Loucy (cell line): ENCODE measurements at regions not wholly inside any gene's neighbourhood (a gene's known extent, or its start where the extent isn't known, plus 50 kb on each side); places are given as distances from the start of the nearest gene placed in this dataset.

Experiments used
- H2AFZ ChIP-seq: fragments of 200-600 bp; sonication (generic); 2 replicates; pipeline ENCODE4 v1.6.0; 2016; ENCODE audit warnings: antibody characterized with exemption, mild to moderate bottlenecking, low read length, moderate library complexity
- H3F3A ChIP-seq: fragments of 200-600 bp; 2 replicates; pipeline ENCODE4 v1.6.0; 2016; ENCODE audit warnings: antibody characterized with exemption, low read depth, mild to moderate bottlenecking
- H3K27me3 ChIP-seq: fragments of 200-600 bp; sonication (generic); 2 replicates; pipeline ENCODE4 v1.6.1; 2014; ENCODE audit warnings: low read length, mild to moderate bottlenecking; ENCODE audit not compliant: insufficient read depth, poor library complexity, severe bottlenecking
- H3K36me3 ChIP-seq: fragments of 200-600 bp; sonication (generic); 2 replicates; pipeline ENCODE4 v1.6.1; 2016; ENCODE audit warnings: low read length; ENCODE audit not compliant: insufficient read depth
- H3K4me1 ChIP-seq: fragments of 200-600 bp; sonication (generic); 2 replicates; pipeline ENCODE4 v1.5.1; 2014; ENCODE audit warnings: low read length, mild to moderate bottlenecking; ENCODE audit not compliant: insufficient read depth, poor library complexity, severe bottlenecking
- H3K4me2 ChIP-seq: fragments of 200-600 bp; sonication (generic); 2 replicates; pipeline ENCODE4 v1.6.0; 2014; ENCODE audit warnings: antibody characterized with exemption, low read length, low read depth, mild to moderate bottlenecking; ENCODE audit not compliant: poor library complexity, severe bottlenecking
- H3K4me3 ChIP-seq: fragments of 200-600 bp; sonication (generic); 2 replicates; pipeline ENCODE4 v1.5.1; 2014; ENCODE audit warnings: low read length, mild to moderate bottlenecking, mixed read lengths; ENCODE audit not compliant: poor library complexity, severe bottlenecking
- H3K79me2 ChIP-seq: fragments of 200-600 bp; sonication (generic); 2 replicates; pipeline ENCODE4 v1.6.1; 2014; ENCODE audit warnings: low read length; ENCODE audit not compliant: insufficient read depth
- H3K9ac ChIP-seq: fragments of 200-600 bp; sonication (generic); 2 replicates; pipeline ENCODE4 v1.6.0; 2014; ENCODE audit warnings: mild to moderate bottlenecking, low read depth, low read length, moderate library complexity; ENCODE audit not compliant: poor library complexity, severe bottlenecking
- H3K9me2 ChIP-seq: fragments of 200-600 bp; sonication (generic); replicated peaks from 2 replicates; pipeline ENCODE4 v1.6.1; 2016; ENCODE audit warnings: low read depth, low read length, mixed read lengths
- H3K9me3 ChIP-seq: fragments of 200-600 bp; sonication (generic); 2 replicates; pipeline ENCODE4 v1.6.1; 2014; ENCODE audit warnings: mild to moderate bottlenecking, antibody characterized with exemption, low read length, low read depth; ENCODE audit not compliant: insufficient read depth
- H4K20me1 ChIP-seq: fragments of 200-600 bp; sonication (generic); 2 replicates; pipeline ENCODE4 v1.6.0; 2014; ENCODE audit warnings: antibody characterized with exemption, low read length, mild to moderate bottlenecking; ENCODE audit not compliant: insufficient read depth, poor library complexity, severe bottlenecking
- EZH2phosphoT487 ChIP-seq: fragments of 200-600 bp; IDR thresholded peaks from 2 replicates; pipeline ENCODE4 v1.6.1; 2018; ENCODE audit warnings: antibody characterized with exemption, mild to moderate bottlenecking, moderate library complexity, borderline replicate concordance
- TF ChIP-seq, protein P1 (sequence below): fragments of 200-600 bp; sonication (generic); conservative IDR thresholded peaks from 2 replicates; pipeline ENCODE4 v1.5.1; 2014; ENCODE audit warnings: mild to moderate bottlenecking, antibody characterized with exemption, low read length

DNA sequence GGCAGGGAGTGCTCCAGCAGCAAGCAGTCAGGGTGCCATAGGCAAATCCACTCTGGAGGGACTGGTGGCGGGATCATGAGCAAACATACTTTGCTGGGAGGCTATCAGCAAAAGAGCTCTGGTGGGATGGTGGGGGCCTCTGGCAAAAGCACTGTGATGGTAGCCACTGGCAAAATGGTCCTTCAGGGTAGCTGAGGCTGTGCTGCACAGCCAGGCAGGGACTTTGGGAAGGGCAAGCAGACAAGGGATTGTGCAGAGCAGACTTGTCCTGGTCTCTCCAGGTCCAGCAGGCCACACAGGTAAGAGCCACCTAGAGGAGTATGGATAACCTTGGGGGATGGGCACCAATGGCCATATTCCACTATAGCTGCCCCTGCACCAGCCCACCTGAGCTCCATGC is 129.4 kb upstream of the OTOS start:
- H4K20me1 ChIP-seq: no peaks in the 10 kb centered on the region
- no peaks in the 10 kb centered on the region for H3K9me2 ChIP-seq
- H3K4me2 ChIP-seq: no peak overlapping the region
- H3K79me2 ChIP-seq: no peaks in the 10 kb centered on the region
- no peak overlapping the region for H2AFZ ChIP-seq
- no peaks in the 10 kb centered on the region for H3K27me3 ChIP-seq
- no peaks in the 10 kb centered on the region for H3F3A ChIP-seq
- H3K36me3 ChIP-seq: no peaks in the 10 kb centered on the region
- H3K4me3 ChIP-seq: no peak overlapping the region
- no peaks in the 10 kb centered on the region for H3K4me1 ChIP-seq
- peaks cover 12% of the 10 kb centered on the region; the same call in 1 of the 2 replicates for H3K9me3 ChIP-seq
- TF ChIP-seq, protein P1, sequence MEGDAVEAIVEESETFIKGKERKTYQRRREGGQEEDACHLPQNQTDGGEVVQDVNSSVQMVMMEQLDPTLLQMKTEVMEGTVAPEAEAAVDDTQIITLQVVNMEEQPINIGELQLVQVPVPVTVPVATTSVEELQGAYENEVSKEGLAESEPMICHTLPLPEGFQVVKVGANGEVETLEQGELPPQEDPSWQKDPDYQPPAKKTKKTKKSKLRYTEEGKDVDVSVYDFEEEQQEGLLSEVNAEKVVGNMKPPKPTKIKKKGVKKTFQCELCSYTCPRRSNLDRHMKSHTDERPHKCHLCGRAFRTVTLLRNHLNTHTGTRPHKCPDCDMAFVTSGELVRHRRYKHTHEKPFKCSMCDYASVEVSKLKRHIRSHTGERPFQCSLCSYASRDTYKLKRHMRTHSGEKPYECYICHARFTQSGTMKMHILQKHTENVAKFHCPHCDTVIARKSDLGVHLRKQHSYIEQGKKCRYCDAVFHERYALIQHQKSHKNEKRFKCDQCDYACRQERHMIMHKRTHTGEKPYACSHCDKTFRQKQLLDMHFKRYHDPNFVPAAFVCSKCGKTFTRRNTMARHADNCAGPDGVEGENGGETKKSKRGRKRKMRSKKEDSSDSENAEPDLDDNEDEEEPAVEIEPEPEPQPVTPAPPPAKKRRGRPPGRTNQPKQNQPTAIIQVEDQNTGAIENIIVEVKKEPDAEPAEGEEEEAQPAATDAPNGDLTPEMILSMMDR: no peak
- TF ChIP-seq EZH2phosphoT487: no peak
- H3K9ac ChIP-seq: no peak overlapping the region

DNA sequence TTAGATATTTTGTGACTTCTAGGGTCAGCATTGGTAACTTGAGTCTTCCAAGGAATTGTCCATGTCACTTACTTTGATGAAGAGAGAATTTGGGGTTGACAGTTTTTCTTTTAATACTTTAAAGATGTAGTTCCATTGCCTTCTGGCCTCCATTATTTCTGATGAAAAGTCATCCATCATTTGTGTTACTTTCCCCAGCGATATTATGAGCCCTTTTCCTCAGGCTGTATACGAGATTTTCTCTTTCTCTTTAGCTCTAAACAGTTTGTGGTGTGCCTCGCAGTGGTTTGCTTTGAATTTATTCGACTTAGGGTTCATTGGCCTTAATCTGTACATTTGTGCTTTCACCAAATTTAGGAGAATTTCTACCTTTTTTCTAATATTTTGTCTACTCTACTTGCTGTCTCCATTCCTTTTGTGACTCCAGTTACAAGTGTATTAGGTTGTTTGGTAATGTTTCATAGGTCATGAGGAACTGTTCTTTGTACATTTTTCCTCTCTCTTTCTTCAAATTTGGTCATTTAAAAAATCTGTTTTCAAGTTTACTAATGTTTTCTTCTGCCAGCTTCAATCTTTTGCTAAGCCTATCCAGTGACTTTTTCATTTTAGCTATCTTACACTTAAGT is 131.4 kb upstream of the OTOS start:
- Histone ChIP-seq H3K4me1 (no peaks in the 10 kb centered on the region), H3K27me3 (no peaks in the 10 kb centered on the region), H3K79me2 (no peaks in the 10 kb centered on the region), H3K36me3 (no peaks in the 10 kb centered on the region), H3K9me2 (no peaks in the 10 kb centered on the region), H3K4me3 (no peak overlapping the region), H2AFZ (no peak overlapping the region), H3K9me3 (peaks cover 10% of the 10 kb centered on the region; the same call in 1 of the 2 replicates), H3K4me2 (no peak overlapping the region), H4K20me1 (no peaks in the 10 kb centered on the region), H3K9ac (no peak overlapping the region), H3F3A (no peaks in the 10 kb centered on the region)
- no peak for TF ChIP-seq EZH2phosphoT487
- TF ChIP-seq, protein P1: no peak

DNA sequence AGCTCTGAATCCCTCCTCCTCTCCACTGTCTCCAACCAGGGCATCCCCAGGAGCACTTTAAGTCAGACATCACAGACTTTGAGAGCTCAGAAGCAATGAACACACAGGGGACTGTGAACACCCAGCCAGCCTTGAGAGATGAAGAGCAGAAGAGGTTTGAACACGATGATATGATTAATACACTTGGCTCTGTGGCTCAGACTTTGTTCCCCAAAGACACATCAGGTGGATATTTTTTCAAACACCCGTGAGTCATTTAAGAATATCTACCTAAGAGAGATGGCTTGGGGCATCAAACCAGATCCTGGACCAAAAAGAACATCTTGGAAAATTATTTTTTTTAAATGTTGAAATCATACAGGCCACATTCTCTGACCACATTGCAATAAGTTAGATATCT is 134.9 kb upstream of the OTOS start:
- Histone ChIP-seq H4K20me1 (no peaks in the 10 kb centered on the region), H3F3A (no peaks in the 10 kb centered on the region), H3K9me2 (no peaks in the 10 kb centered on the region), H3K9ac (no peak overlapping the region), H3K4me2 (no peak overlapping the region), H3K79me2 (no peaks in the 10 kb centered on the region), H3K27me3 (no peaks in the 10 kb centered on the region), H3K4me1 (no peaks in the 10 kb centered on the region), H3K36me3 (no peaks in the 10 kb centered on the region), H3K4me3 (no peak overlapping the region), H3K9me3 (peaks cover 10% of the 10 kb centered on the region; the same call in 1 of the 2 replicates), H2AFZ (no peak overlapping the region)
- TF ChIP-seq EZH2phosphoT487: no peak
- TF ChIP-seq, protein P1: no peak
